ENCODE measurements at regions not wholly inside any gene's neighbourhood (a gene's known extent, or its start where the extent isn't known, plus 50 kb on each side); places are given as distances from the start of the nearest gene placed in this dataset.

GRCh38 chr1:244162786-244163530 is 111.9 kb downstream of the ZBTB18 start:
- H3K4me3 ChIP-seq (ENCODE audit: low read depth, low read length), result no peak overlapping the region
- TF ChIP-seq CTCF (IDR thresholded peaks at IDR 0.05; ENCODE audit: insufficient read depth, low read depth, low read length), result no peak
- DNase-seq (ENCODE audit: low read depth), result no peak

- DNase-seq (ENCODE audit: low read depth), result peak; percentile 92
- no peak for TF ChIP-seq CTCF (IDR thresholded peaks at IDR 0.05; ENCODE audit: insufficient read depth, low read depth, low read length)
- H3K4me3 ChIP-seq (ENCODE audit: low read depth, low read length), result peak overlapping the region; percentile 7
These were observed 112.9 kb downstream of the ZBTB18 start for GRCh38 chr1:244163861-244164510.

- TF ChIP-seq CTCF (IDR thresholded peaks at IDR 0.05; ENCODE audit: insufficient read depth, low read depth, low read length), result no peak
- no peak for DNase-seq (ENCODE audit: low read depth)
These were observed 113.4 kb downstream of the ZBTB18 start for GRCh38 chr1:244164511-244164890.

GRCh38 chr1:244165021-244165420 is 113.9 kb downstream of the ZBTB18 start:
- DNase-seq (ENCODE audit: low read depth), result no peak
- H3K4me3 ChIP-seq (ENCODE audit: low read depth, low read length), result no peak overlapping the region

More at GRCh38 chr1:244164511-244164890, 113.4 kb downstream of the ZBTB18 start:
- no peak overlapping the region for H3K4me3 ChIP-seq (ENCODE audit: low read depth, low read length)

GRCh38 chr1:244165701-244166100 is 114.6 kb downstream of the ZBTB18 start:
- TF ChIP-seq CTCF (IDR thresholded peaks at IDR 0.05; ENCODE audit: insufficient read depth, low read depth, low read length), result no peak
- no peak for DNase-seq (ENCODE audit: low read depth)
- no peak overlapping the region for H3K4me3 ChIP-seq (ENCODE audit: low read depth, low read length)

More at GRCh38 chr1:244165021-244165420, 113.9 kb downstream of the ZBTB18 start:
- no peak for TF ChIP-seq CTCF (IDR thresholded peaks at IDR 0.05; ENCODE audit: insufficient read depth, low read depth, low read length)

GRCh38 chr1:244171241-244171985 is 120.3 kb downstream of the ZBTB18 start:
- no peak for DNase-seq (ENCODE audit: low read depth)
- no peak for TF ChIP-seq CTCF (IDR thresholded peaks at IDR 0.05; ENCODE audit: insufficient read depth, low read depth, low read length)
- H3K4me3 ChIP-seq (ENCODE audit: low read depth, low read length), result no peak overlapping the region

Data from fibroblast of villous mesenchyme (primary cell).